Neutrophil (primary cell): ENCODE measurements at regions not wholly inside any gene's neighbourhood (a gene's known extent, or its start where the extent isn't known, plus 50 kb on each side); places are given as distances from the start of the nearest gene placed in this dataset.

ENCODE experiments used
- H3K27ac ChIP-seq: fragments of 200-600 bp; sonication (generic); 2 replicates; pipeline ENCODE4 v1.5.1; 2016; ENCODE audit warnings: mild to moderate bottlenecking, moderate library complexity
- H3K27me3 ChIP-seq: fragments of 200-600 bp; sonication (generic); 2 replicates; pipeline ENCODE4 v1.6.0; 2016; ENCODE audit warnings: mild to moderate bottlenecking
- H3K36me3 ChIP-seq: fragments of 200-600 bp; sonication (generic); 2 replicates; pipeline ENCODE4 v1.5.1; 2017
- H3K4me1 ChIP-seq, 2 experiments: fragments of 200-600 bp in 1 of 2; sonication (generic) in 1 of 2; 1 replicate in 1 of 2; 2 replicates in 1 of 2; pipeline versions ENCODE4 v1.5.1 to v1.6.1; 2013 to 2016; ENCODE audit warnings: low read depth in 1 of 2, low read length in 1 of 2, mild to moderate bottlenecking in 1 of 2, moderate library complexity in 1 of 2; ENCODE audit not compliant: control insufficient read depth in 1 of 2, insufficient read depth in 1 of 2
- H3K4me3 ChIP-seq, 2 experiments: fragments of 200-600 bp in 1 of 2; sonication (generic) in 1 of 2; 1 replicate in 1 of 2; 2 replicates in 1 of 2; pipeline ENCODE4 v1.5.1; 2013 to 2016; ENCODE audit warnings: low read depth in 1 of 2, low read length in 1 of 2, mild to moderate bottlenecking in 1 of 2, moderate library complexity in 1 of 2
- H3K9me3 ChIP-seq: fragments of 200-600 bp; sonication (generic); 2 replicates; pipeline ENCODE4 v1.5.1; 2016
- CTCF ChIP-seq: fragments of 200-600 bp; sonication (generic); IDR thresholded peaks from 2 replicates; pipeline ENCODE4 v1.5.1; 2016; ENCODE audit warnings: antibody characterized with exemption

GRCh38 chr6:11434565-11435326, 102.8 kb upstream of the TMEM170B start:
- Histone ChIP-seq H3K36me3 (no peaks in the 10 kb centered on the region), H3K27me3 (no peaks in the 10 kb centered on the region), H3K4me3 (no peak overlapping the region), H3K9me3 (no peaks in the 10 kb centered on the region), H3K4me1 (peaks cover 14 to 25% of the 10 kb centered on the region in 2 experiments), H3K27ac (no peak overlapping the region)
- TF ChIP-seq CTCF: no peak

- Histone ChIP-seq H3K4me1 (peaks cover 6 to 16% of the 10 kb centered on the region in 2 experiments), H3K27ac (no peak overlapping the region), H3K27me3 (no peaks in the 10 kb centered on the region), H3K9me3 (no peaks in the 10 kb centered on the region), H3K36me3 (no peaks in the 10 kb centered on the region), H3K4me3 (no peak overlapping the region)
- TF ChIP-seq CTCF: no peak
These were observed 103.7 kb upstream of the TMEM170B start for GRCh38 chr6:11433860-11434259.

DNA sequence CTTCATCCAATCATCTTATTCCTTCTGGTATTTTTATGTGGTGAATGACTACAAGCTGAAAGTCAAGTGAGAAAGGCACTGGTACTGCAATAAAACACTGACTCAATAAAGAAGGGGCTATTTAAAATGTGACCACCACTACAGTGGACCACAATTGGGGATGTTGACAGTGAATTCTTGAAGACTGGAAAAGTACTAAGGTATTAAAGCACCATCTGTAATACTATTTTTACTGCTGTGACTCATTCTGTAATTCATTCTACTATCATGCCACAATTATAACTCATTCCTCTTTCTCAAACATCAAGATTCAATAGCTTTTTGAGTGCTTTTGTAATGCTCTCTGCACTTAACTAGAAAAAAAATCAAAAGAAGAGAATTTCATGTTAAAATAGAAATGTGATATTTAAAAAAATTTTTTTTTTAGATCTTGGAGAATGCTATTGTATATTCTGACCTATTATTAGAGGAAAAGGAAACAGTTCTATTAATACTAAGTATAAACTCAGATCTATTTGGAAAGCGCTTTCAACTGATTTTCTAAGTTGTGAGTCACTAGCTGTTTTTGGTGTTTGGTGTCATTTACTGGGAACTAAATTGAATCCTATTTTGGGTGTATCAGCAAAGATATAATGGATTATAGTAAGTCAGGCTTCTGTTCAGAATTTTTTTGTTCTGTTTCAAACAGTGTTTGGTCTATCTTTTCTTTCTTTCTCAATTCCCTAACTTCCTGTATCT, 104.7 kb upstream of the TMEM170B start:
- no peaks in the 10 kb centered on the region for H3K27me3 ChIP-seq
- TF ChIP-seq CTCF: no peak
- no peaks in the 10 kb centered on the region for H3K36me3 ChIP-seq
- H3K4me3 ChIP-seq: no peak overlapping the region
- no peak overlapping the region for H3K27ac ChIP-seq
- H3K9me3 ChIP-seq: no peaks in the 10 kb centered on the region
- H3K4me1 ChIP-seq: peaks cover 4 to 6% of the 10 kb centered on the region in 2 experiments

DNA sequence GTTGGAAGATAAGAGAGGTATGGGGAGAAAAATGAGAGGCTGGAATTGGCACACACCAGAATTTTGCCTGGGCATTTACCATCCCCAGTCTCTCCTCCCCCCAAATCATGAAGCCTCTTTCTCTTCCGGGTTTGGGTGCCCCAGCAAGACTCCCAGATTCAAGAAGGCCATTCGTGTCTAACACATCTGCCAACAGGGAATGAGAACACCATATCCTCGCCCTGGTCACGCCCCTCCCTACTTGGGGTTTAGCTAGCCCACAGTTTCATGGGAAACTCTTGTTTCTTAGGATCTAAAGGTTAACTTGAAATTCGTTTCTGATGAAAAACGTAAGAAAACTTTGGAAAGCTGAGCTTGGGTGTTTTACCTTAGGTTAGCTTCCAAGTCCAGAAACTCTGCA, 105.5 kb upstream of the TMEM170B start:
- Histone ChIP-seq H3K36me3 (no peaks in the 10 kb centered on the region), H3K4me3 (no peak overlapping the region), H3K27ac (no peak overlapping the region), H3K4me1 (peaks cover 4 to 6% of the 10 kb centered on the region in 2 experiments), H3K27me3 (no peaks in the 10 kb centered on the region), H3K9me3 (no peaks in the 10 kb centered on the region)
- no peak for TF ChIP-seq CTCF

- peaks cover 4 to 6% of the 10 kb centered on the region in 2 experiments for H3K4me1 ChIP-seq
- H3K4me3 ChIP-seq: no peak overlapping the region
- H3K27ac ChIP-seq: no peak overlapping the region
- no peaks in the 10 kb centered on the region for H3K27me3 ChIP-seq
- H3K9me3 ChIP-seq: no peaks in the 10 kb centered on the region
- no peaks in the 10 kb centered on the region for H3K36me3 ChIP-seq
- no peak for TF ChIP-seq CTCF
These were observed 106.1 kb upstream of the TMEM170B start for GRCh38 chr6:11431455-11431937.
